ENCODE measurements at regions not wholly inside any gene's neighbourhood (a gene's known extent, or its start where the extent isn't known, plus 50 kb on each side); places are given as distances from the start of the nearest gene placed in this dataset.

DNA sequence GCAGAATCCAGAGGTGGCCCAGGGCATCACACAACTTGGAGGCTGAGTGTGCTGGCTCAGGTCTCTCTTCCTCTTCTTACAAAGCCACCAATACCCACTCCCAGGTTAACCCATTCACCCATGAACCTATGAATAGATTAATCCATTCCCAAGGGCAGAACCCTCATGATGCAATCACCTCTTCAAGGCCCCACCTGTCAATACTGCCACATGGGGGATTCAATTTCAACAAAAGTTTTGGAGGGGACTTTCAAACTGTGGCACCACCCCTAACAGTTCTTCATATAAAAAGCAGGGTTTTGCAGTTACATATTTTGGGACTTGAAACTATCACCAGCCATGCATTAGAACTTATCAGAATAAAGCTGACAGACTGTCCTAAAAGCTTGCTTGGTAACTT is 193.6 kb upstream of the RNF32 start:
- CTCF ChIA-PET: no interaction called here
- intact Hi-C loops (cut with micrococcal nuclease): no loop called here

More for the DNA sequence above, 193.6 kb upstream of the RNF32 start:
- Histone ChIP-seq H3K27me3 (ENCODE audit: control insufficient read depth in 2 of 2, insufficient read depth in 2 of 2, low read length in 2 of 2) (no peaks in the 10 kb centered on the region), H3K9me3 (replicated peaks; ENCODE audit: control insufficient read depth, insufficient read depth, low read length) (no peaks in the 10 kb centered on the region), H3K79me2 (ENCODE audit: control insufficient read depth, insufficient read depth, low read length) (no peaks in the 10 kb centered on the region), H3K4me3 (replicated peaks in 1 of 3; ENCODE audit: insufficient read depth in 1 of 3, low read depth in 1 of 3, low read length in 3 of 3) (no peak overlapping the region), H2AFZ (ENCODE audit: low read depth, low read length) (no peak overlapping the region), H3K9ac (replicated peaks; ENCODE audit: extremely low read depth, insufficient read depth, low read length) (no peak overlapping the region), H4K20me1 (replicated peaks; ENCODE audit: control insufficient read depth, extremely low read depth, insufficient read depth, low read length) (no peaks in the 10 kb centered on the region), H3K36me3 (ENCODE audit: control insufficient read depth in 2 of 2, extremely low read depth in 1 of 2, insufficient read depth in 2 of 2, low read length in 2 of 2) (no peaks in the 10 kb centered on the region), H3K4me1 (ENCODE audit: control insufficient read depth, extremely low read depth, insufficient read depth, low read length) (no peaks in the 10 kb centered on the region), H3K27ac (ENCODE audit: insufficient read depth, low read depth, low read length) (no peak overlapping the region), H3K4me2 (ENCODE audit: insufficient read depth, low read length) (no peak overlapping the region), H3K9me1 (replicated peaks; ENCODE audit: control insufficient read depth, extremely low read depth, insufficient read depth, low read length) (no peaks in the 10 kb centered on the region)
- TF ChIP-seq MYC (IDR thresholded peaks at IDR 0.05; ENCODE audit: low read depth, low read length): no peak
- TF ChIP-seq, protein P1, sequence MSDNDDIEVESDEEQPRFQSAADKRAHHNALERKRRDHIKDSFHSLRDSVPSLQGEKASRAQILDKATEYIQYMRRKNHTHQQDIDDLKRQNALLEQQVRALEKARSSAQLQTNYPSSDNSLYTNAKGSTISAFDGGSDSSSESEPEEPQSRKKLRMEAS (IDR thresholded peaks at IDR 0.05; ENCODE audit: insufficient read depth, insufficient read length): no peak
- TF ChIP-seq, protein P2, sequence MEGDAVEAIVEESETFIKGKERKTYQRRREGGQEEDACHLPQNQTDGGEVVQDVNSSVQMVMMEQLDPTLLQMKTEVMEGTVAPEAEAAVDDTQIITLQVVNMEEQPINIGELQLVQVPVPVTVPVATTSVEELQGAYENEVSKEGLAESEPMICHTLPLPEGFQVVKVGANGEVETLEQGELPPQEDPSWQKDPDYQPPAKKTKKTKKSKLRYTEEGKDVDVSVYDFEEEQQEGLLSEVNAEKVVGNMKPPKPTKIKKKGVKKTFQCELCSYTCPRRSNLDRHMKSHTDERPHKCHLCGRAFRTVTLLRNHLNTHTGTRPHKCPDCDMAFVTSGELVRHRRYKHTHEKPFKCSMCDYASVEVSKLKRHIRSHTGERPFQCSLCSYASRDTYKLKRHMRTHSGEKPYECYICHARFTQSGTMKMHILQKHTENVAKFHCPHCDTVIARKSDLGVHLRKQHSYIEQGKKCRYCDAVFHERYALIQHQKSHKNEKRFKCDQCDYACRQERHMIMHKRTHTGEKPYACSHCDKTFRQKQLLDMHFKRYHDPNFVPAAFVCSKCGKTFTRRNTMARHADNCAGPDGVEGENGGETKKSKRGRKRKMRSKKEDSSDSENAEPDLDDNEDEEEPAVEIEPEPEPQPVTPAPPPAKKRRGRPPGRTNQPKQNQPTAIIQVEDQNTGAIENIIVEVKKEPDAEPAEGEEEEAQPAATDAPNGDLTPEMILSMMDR (IDR thresholded peaks at IDR 0.05; ENCODE audit: extremely low read depth in 1 of 2, insufficient read depth in 1 of 2, low read depth in 1 of 2, low read length in 2 of 2): no peak
- TF ChIP-seq EZH2 (IDR thresholded peaks at IDR 0.05; ENCODE audit: borderline replicate concordance, low read depth, low read length, severe bottlenecking): no peak
- no peak for TF ChIP-seq GATA2 (IDR thresholded peaks at IDR 0.05; ENCODE audit: insufficient read depth, insufficient read length, low read depth, low read length)
- TF ChIP-seq JUN (IDR thresholded peaks at IDR 0.05; ENCODE audit: borderline replicate concordance, insufficient read depth, insufficient read length, low read depth): no peak
- TF ChIP-seq FOS (IDR thresholded peaks at IDR 0.05; ENCODE audit: borderline replicate concordance, insufficient read depth, low read length): no peak
- TF ChIP-seq POLR2A (IDR thresholded peaks at IDR 0.05; ENCODE audit: low read depth, low read length): no peak
- no peak for TF ChIP-seq POLR2AphosphoS5 (IDR thresholded peaks at IDR 0.05; ENCODE audit: insufficient read depth, low read depth, low read length)
- DNase-seq (ENCODE audit: low read depth, low spot score) (no peak), FAIRE-seq (no peak)
- dilution Hi-C loops (cut with MboI; ENCODE audit: extremely low pct_ligation_motif_present, low sequenced_read_pairs): no loop called here
- POLR2A ChIA-PET: no interaction called here
- BruUV-seq (replicated peaks): no TSS peak
